Right forelimb (tissue), 1 donor: ENCODE measurements at regions not wholly inside any gene's neighbourhood (a gene's known extent, or its start where the extent isn't known, plus 50 kb on each side); places are given as distances from the start of the nearest gene placed in this dataset.
A peak's percentile ranks its signal among the peaks of the same experiment; 100 is the strongest.

Experiments used
- DNase-seq: peaks from one replicate; pipeline ENCODE4 v3.0.0-alpha.2; 2018

GRCh38 chr12:115638733-115639647 lies 638.5 kb downstream of the MED13L start:
- DNase-seq = no peak

GRCh38 chr12:115636546-115636945 lies 640.9 kb downstream of the MED13L start:
- no peak for DNase-seq

GRCh38 chr12:115632308-115632707 lies 645.2 kb downstream of the MED13L start:
- no peak for DNase-seq

- DNase-seq = no peak
Measured at GRCh38 chr12:115630136-115630535, 647.4 kb downstream of the MED13L start.

- no peak for DNase-seq
Measured at GRCh38 chr12:115626210-115626609, 651.3 kb downstream of the MED13L start.

GRCh38 chr12:115623764-115624334 lies 653.6 kb downstream of the MED13L start:
- DNase-seq = peak; percentile 48

- DNase-seq = no peak
Measured at GRCh38 chr12:115623275-115623674, 654.2 kb downstream of the MED13L start.

- no peak for DNase-seq
Measured at GRCh38 chr12:115620816-115621215, 656.7 kb downstream of the MED13L start.

GRCh38 chr12:115619889-115620288 lies 657.6 kb downstream of the MED13L start:
- DNase-seq = no peak

- no peak for DNase-seq
Measured at GRCh38 chr12:115619061-115619460, 658.4 kb downstream of the MED13L start.

GRCh38 chr12:115618105-115618504 lies 659.4 kb downstream of the MED13L start:
- DNase-seq = no peak

GRCh38 chr12:115617391-115617790 lies 660.1 kb downstream of the MED13L start:
- DNase-seq = no peak

GRCh38 chr12:115611477-115611876 lies 666.0 kb downstream of the MED13L start:
- no peak for DNase-seq

GRCh38 chr12:115609347-115609746 lies 668.1 kb downstream of the MED13L start:
- DNase-seq = no peak

GRCh38 chr12:115606040-115606439 lies 671.5 kb downstream of the MED13L start:
- DNase-seq = no peak

GRCh38 chr12:115598871-115599811 lies 678.4 kb downstream of the MED13L start:
- peak; percentile 77 for DNase-seq

GRCh38 chr12:115597157-115597712 lies 680.3 kb downstream of the MED13L start:
- DNase-seq = no peak

- no peak for DNase-seq
Measured at GRCh38 chr12:115588131-115588530, 689.4 kb downstream of the MED13L start.

- no peak for DNase-seq
Measured at GRCh38 chr12:115584156-115584555, 693.3 kb downstream of the MED13L start.

GRCh38 chr12:115583591-115583990 lies 693.9 kb downstream of the MED13L start:
- no peak for DNase-seq

GRCh38 chr12:115577401-115577800 lies 700.1 kb downstream of the MED13L start:
- DNase-seq = no peak

GRCh38 chr12:115574826-115575225 lies 702.7 kb downstream of the MED13L start:
- DNase-seq = no peak

GRCh38 chr12:115572440-115572839 lies 705.1 kb downstream of the MED13L start:
- no peak for DNase-seq
